ENCODE measurements at regions not wholly inside any gene's neighbourhood (a gene's known extent, or its start where the extent isn't known, plus 50 kb on each side); places are given as distances from the start of the nearest gene placed in this dataset.
A peak's percentile ranks its signal among the peaks of the same experiment; 100 is the strongest.

GRCh38 chr12:131607658-131608447 is 103.0 kb upstream of the SFSWAP start:
- Histone ChIP-seq H3K4me3 (no peak overlapping the region), H3K79me2 (ENCODE audit: control insufficient read depth, insufficient read depth, low read length) (no peaks in the 10 kb centered on the region), H3K27ac (ENCODE audit: extremely low read depth, low read depth, low read length) (no peak overlapping the region), H3K4me1 (replicated peaks in 1 of 2; ENCODE audit: control insufficient read depth in 2 of 2, insufficient read depth in 2 of 2, low read length in 2 of 2) (peaks cover 20 to 31% of the 10 kb centered on the region in 2 experiments), H3K27me3 (ENCODE audit: control insufficient read depth in 2 of 2, insufficient read depth in 2 of 2, low read length in 2 of 2) (peaks cover 0 to 31% of the 10 kb centered on the region in 2 experiments; a peak in 2 of 5 replicates), H4K20me1 (replicated peaks; ENCODE audit: control insufficient read depth, insufficient read depth, low read length) (no peaks in the 10 kb centered on the region), H2AFZ (ENCODE audit: low read depth, low read length) (no peak overlapping the region), H3K9me3 (replicated peaks; ENCODE audit: control insufficient read depth, insufficient read depth, low read depth, low read length) (no peaks in the 10 kb centered on the region), H3K9me1 (ENCODE audit: control insufficient read depth, insufficient read depth, low read length) (peaks cover 4% of the 10 kb centered on the region), H3K4me2 (ENCODE audit: insufficient read depth, low read length) (no peak overlapping the region), H3K9ac (ENCODE audit: insufficient read depth in 1 of 2, low read depth in 2 of 2, low read length in 2 of 2) (no peak overlapping the region), H3K36me3 (ENCODE audit: control insufficient read depth, insufficient read depth, low read length) (no peaks in the 10 kb centered on the region)
- FAIRE-seq, result no peak
- DNase-seq (ENCODE audit: extremely low read depth in 1 of 4, low spot score in 3 of 4), result no peak
- 44% methylated on average over 7 of the region's 8 CpGs for WGBS (ENCODE audit: insufficient coverage, low coverage, missing lambda C conversion rate)
- BruUV-seq (replicated peaks), result no TSS peak
- ATAC-seq, result no peak
- intact Hi-C loops (cut with micrococcal nuclease), result loop anchor here (10.0 kb wide), 1 partner anchor 107 kb away; the partner anchor contains the start of gene SFSWAP
- in situ Hi-C loops (cut with MboI), result no loop called here
- CTCF ChIA-PET (ENCODE audit: low intra/inter-chr PET ratio), result no interaction called here
- POLR2A ChIA-PET, result no interaction called here
- TF ChIP-seq JUND (IDR thresholded peaks at IDR 0.05; ENCODE audit: borderline replicate concordance, low read depth, low read length) (0 out of 2 replicates have a peak, but pooled peaks have one; percentile 4), JUND (tag; IDR thresholded peaks at IDR 0.05; ENCODE audit: borderline replicate concordance, low read depth, low read length) (no peak), PKNOX1 (IDR thresholded peaks at IDR 0.05) (peak; percentile 58), MAFK (IDR thresholded peaks at IDR 0.05; ENCODE audit: low read length) (no peak), PBX2 (CRISPR knock-in tag; IDR thresholded peaks at IDR 0.05; ENCODE audit: low read depth) (no peak), PBX2 (tag; conservative IDR thresholded peaks at IDR 0.05; ENCODE audit: low read depth) (0 out of 2 replicates have a peak, but pooled peaks have one; percentile 7), ZNF445 (CRISPR knock-in tag; IDR thresholded peaks at IDR 0.05; ENCODE audit: low read depth) (no peak), NCOA6 (IDR thresholded peaks at IDR 0.05) (no peak), FOSL1 (tag; conservative IDR thresholded peaks at IDR 0.05) (peak; percentile 29; the same call in 1 of the 2 replicates), RREB1 (CRISPR knock-in tag; IDR thresholded peaks at IDR 0.05) (no peak), RFX5 (IDR thresholded peaks at IDR 0.05; ENCODE audit: low read depth, low read length) (no peak), TCF7 (IDR thresholded peaks at IDR 0.05; ENCODE audit: borderline replicate concordance) (no peak), ZBTB17 (CRISPR knock-in tag; IDR thresholded peaks at IDR 0.05) (no peak)
